ENCODE measurements at regions not wholly inside any gene's neighbourhood (a gene's known extent, or its start where the extent isn't known, plus 50 kb on each side); places are given as distances from the start of the nearest gene placed in this dataset.
"Not testable (repeated sequence)": the region's sequence is repeated elsewhere in the genome, so short reads cannot be mapped to it uniquely, and the experiment has no call there.

GRCh38 chr3:115254492-115255196, 107.6 kb upstream of the ZBTB20 start:
- DNase-seq = no peak

GRCh38 chr3:115255197-115255585, 108.1 kb upstream of the ZBTB20 start:
- DNase-seq = no peak

- DNase-seq = no peak
These were observed 123.8 kb upstream of the ZBTB20 start for GRCh38 chr3:115270849-115271248.

- peak; percentile 15 for DNase-seq
These were observed 125.1 kb upstream of the ZBTB20 start for GRCh38 chr3:115272036-115272824.

GRCh38 chr3:115275896-115276295, 128.8 kb upstream of the ZBTB20 start:
- no peak for DNase-seq

GRCh38 chr3:115279939-115280338, 132.9 kb upstream of the ZBTB20 start:
- DNase-seq = no peak

- DNase-seq = no peak
These were observed 133.4 kb upstream of the ZBTB20 start for GRCh38 chr3:115280506-115280905.

GRCh38 chr3:115281697-115282675, 134.9 kb upstream of the ZBTB20 start:
- DNase-seq = no peak

GRCh38 chr3:115284980-115285379, 137.9 kb upstream of the ZBTB20 start:
- no peak for DNase-seq

GRCh38 chr3:115286529-115287197, 139.6 kb upstream of the ZBTB20 start:
- DNase-seq = no peak

GRCh38 chr3:115287198-115287597, 140.1 kb upstream of the ZBTB20 start:
- DNase-seq = no peak

GRCh38 chr3:115292131-115292530, 145.0 kb upstream of the ZBTB20 start:
- no peak for DNase-seq

GRCh38 chr3:115292677-115293165, 145.6 kb upstream of the ZBTB20 start:
- no peak for DNase-seq

GRCh38 chr3:115293321-115293720, 146.2 kb upstream of the ZBTB20 start:
- DNase-seq = no peak

GRCh38 chr3:115301364-115301860, 154.3 kb upstream of the ZBTB20 start:
- no peak for DNase-seq

GRCh38 chr3:115317953-115318352, 170.9 kb upstream of the ZBTB20 start:
- not testable (repeated sequence) for DNase-seq

GRCh38 chr3:115321400-115321805, 174.3 kb upstream of the ZBTB20 start:
- no peak for DNase-seq

- no peak for DNase-seq
These were observed 175.8 kb upstream of the ZBTB20 start for GRCh38 chr3:115322901-115323300.

- DNase-seq = no peak
These were observed 176.3 kb upstream of the ZBTB20 start for GRCh38 chr3:115323380-115323779.

- no peak for DNase-seq
These were observed 177.0 kb upstream of the ZBTB20 start for GRCh38 chr3:115324056-115324455.

- DNase-seq = no peak
These were observed 178.5 kb upstream of the ZBTB20 start for GRCh38 chr3:115325539-115325938.

- no peak for DNase-seq
These were observed 183.3 kb upstream of the ZBTB20 start for GRCh38 chr3:115330430-115330829.

Measured in DMS 273 treated with DMSO at 0.1 percent for 48 hours (cell line).